ENCODE measurements at regions not wholly inside any gene's neighbourhood (a gene's known extent, or its start where the extent isn't known, plus 50 kb on each side); places are given as distances from the start of the nearest gene placed in this dataset.

GRCh38 chr6:49151957-49152356 lies 311.1 kb downstream of the MMUT start:
- Histone ChIP-seq H3K9ac (ENCODE audit: low read depth in 1 of 2, low read length in 2 of 2) (no peak overlapping the region), H3K4me3 (ENCODE audit: low read depth in 1 of 3, low read length in 3 of 3) (no peak overlapping the region), H3K27ac (ENCODE audit: low read depth in 1 of 2, low read length in 2 of 2) (no peak overlapping the region), H3K27me3 (ENCODE audit: control insufficient read depth in 4 of 4, insufficient read depth in 4 of 4, low read length in 3 of 4) (no peaks in the 10 kb centered on the region), H3K9me3 (ENCODE audit: control insufficient read depth in 4 of 4, low read length in 3 of 4) (no peaks in the 10 kb centered on the region), H3K36me3 (ENCODE audit: control insufficient read depth in 4 of 4, insufficient read depth in 3 of 4, low read depth in 1 of 4, low read length in 3 of 4) (no peaks in the 10 kb centered on the region), H3K4me1 (ENCODE audit: control insufficient read depth in 4 of 4, insufficient read depth in 4 of 4, low read length in 3 of 4) (no peaks in the 10 kb centered on the region)
- TF ChIP-seq YY1 (IDR thresholded peaks at IDR 0.05) = no peak
- TF ChIP-seq REST (IDR thresholded peaks at IDR 0.05) = no peak
- TF ChIP-seq RAD21 (IDR thresholded peaks at IDR 0.05) = no peak
- no peak for TF ChIP-seq GABPA (IDR thresholded peaks at IDR 0.05 in 1 of 2, conservative IDR thresholded peaks at IDR 0.05 in 1 of 2)
- TF ChIP-seq MAX (IDR thresholded peaks at IDR 0.05) = no peak
- no peak for TF ChIP-seq HNF4G (IDR thresholded peaks at IDR 0.05)
- 69% methylated on average over 4 of the region's 4 CpGs for WGBS
- no peak for DNase-seq (ENCODE audit: low spot score)

- Histone ChIP-seq H3K27ac (ENCODE audit: low read depth in 1 of 2, low read length in 2 of 2) (no peak overlapping the region), H3K4me3 (ENCODE audit: low read depth in 1 of 3, low read length in 3 of 3) (no peak overlapping the region), H3K27me3 (ENCODE audit: control insufficient read depth in 4 of 4, insufficient read depth in 4 of 4, low read length in 3 of 4) (no peaks in the 10 kb centered on the region), H3K36me3 (ENCODE audit: control insufficient read depth in 4 of 4, insufficient read depth in 3 of 4, low read depth in 1 of 4, low read length in 3 of 4) (no peaks in the 10 kb centered on the region), H3K9ac (ENCODE audit: low read depth in 1 of 2, low read length in 2 of 2) (no peak overlapping the region), H3K9me3 (ENCODE audit: control insufficient read depth in 4 of 4, low read length in 3 of 4) (no peaks in the 10 kb centered on the region), H3K4me1 (ENCODE audit: control insufficient read depth in 4 of 4, insufficient read depth in 4 of 4, low read length in 3 of 4) (no peaks in the 10 kb centered on the region)
- no peak for DNase-seq (ENCODE audit: low spot score)
- 54% methylated on average over 3 of the region's 3 CpGs for WGBS
- TF ChIP-seq TAF1 (conservative IDR thresholded peaks at IDR 0.05) (no peak), MAX (IDR thresholded peaks at IDR 0.05) (no peak), HNF4A (conservative IDR thresholded peaks at IDR 0.05) (no peak), ATF3 (IDR thresholded peaks at IDR 0.05) (no peak), EGR1 (IDR thresholded peaks at IDR 0.05; ENCODE audit: low read depth in 2 of 2) (no peak), RXRA (IDR thresholded peaks at IDR 0.05) (no peak), GABPA (IDR thresholded peaks at IDR 0.05 in 1 of 2, conservative IDR thresholded peaks at IDR 0.05 in 1 of 2) (no peak), SP1 (IDR thresholded peaks at IDR 0.05) (no peak), JUND (IDR thresholded peaks at IDR 0.05) (no peak), RAD21 (IDR thresholded peaks at IDR 0.05) (no peak), CTCF (IDR thresholded peaks at IDR 0.05; ENCODE audit: low read depth, low read length, missing input control) (no peak), FOXA2 (IDR thresholded peaks at IDR 0.05) (no peak), REST (IDR thresholded peaks at IDR 0.05) (no peak), NR2F2 (IDR thresholded peaks at IDR 0.05) (no peak), YY1 (IDR thresholded peaks at IDR 0.05) (no peak), ZBTB33 (IDR thresholded peaks at IDR 0.05) (no peak), FOXA1 (IDR thresholded peaks at IDR 0.05) (no peak), HNF4G (IDR thresholded peaks at IDR 0.05) (no peak)
Measured at GRCh38 chr6:49151461-49151860, 311.6 kb downstream of the MMUT start.

Data from liver (tissue), 8 donors.